Loucy (cell line): ENCODE measurements at regions not wholly inside any gene's neighbourhood (a gene's known extent, or its start where the extent isn't known, plus 50 kb on each side); places are given as distances from the start of the nearest gene placed in this dataset.
"Not testable (repeated sequence)": the region's sequence is repeated elsewhere in the genome, so short reads cannot be mapped to it uniquely, and the experiment has no call there.

Experiments
- H2AFZ ChIP-seq: fragments of 200-600 bp; sonication (generic); 2 replicates; pipeline ENCODE4 v1.6.0; 2016; ENCODE audit warnings: antibody characterized with exemption, mild to moderate bottlenecking, low read length, moderate library complexity
- H3F3A ChIP-seq: fragments of 200-600 bp; 2 replicates; pipeline ENCODE4 v1.6.0; 2016; ENCODE audit warnings: antibody characterized with exemption, low read depth, mild to moderate bottlenecking
- H3K27me3 ChIP-seq: fragments of 200-600 bp; sonication (generic); 2 replicates; pipeline ENCODE4 v1.6.1; 2014; ENCODE audit warnings: low read length, mild to moderate bottlenecking; ENCODE audit not compliant: insufficient read depth, poor library complexity, severe bottlenecking
- H3K36me3 ChIP-seq: fragments of 200-600 bp; sonication (generic); 2 replicates; pipeline ENCODE4 v1.6.1; 2016; ENCODE audit warnings: low read length; ENCODE audit not compliant: insufficient read depth
- H3K4me1 ChIP-seq: fragments of 200-600 bp; sonication (generic); 2 replicates; pipeline ENCODE4 v1.5.1; 2014; ENCODE audit warnings: low read length, mild to moderate bottlenecking; ENCODE audit not compliant: insufficient read depth, poor library complexity, severe bottlenecking
- H3K4me2 ChIP-seq: fragments of 200-600 bp; sonication (generic); 2 replicates; pipeline ENCODE4 v1.6.0; 2014; ENCODE audit warnings: antibody characterized with exemption, low read length, low read depth, mild to moderate bottlenecking; ENCODE audit not compliant: poor library complexity, severe bottlenecking
- H3K4me3 ChIP-seq: fragments of 200-600 bp; sonication (generic); 2 replicates; pipeline ENCODE4 v1.5.1; 2014; ENCODE audit warnings: low read length, mild to moderate bottlenecking, mixed read lengths; ENCODE audit not compliant: poor library complexity, severe bottlenecking
- H3K79me2 ChIP-seq: fragments of 200-600 bp; sonication (generic); 2 replicates; pipeline ENCODE4 v1.6.1; 2014; ENCODE audit warnings: low read length; ENCODE audit not compliant: insufficient read depth
- H3K9ac ChIP-seq: fragments of 200-600 bp; sonication (generic); 2 replicates; pipeline ENCODE4 v1.6.0; 2014; ENCODE audit warnings: mild to moderate bottlenecking, low read depth, low read length, moderate library complexity; ENCODE audit not compliant: poor library complexity, severe bottlenecking
- H3K9me2 ChIP-seq: fragments of 200-600 bp; sonication (generic); replicated peaks from 2 replicates; pipeline ENCODE4 v1.6.1; 2016; ENCODE audit warnings: low read depth, low read length, mixed read lengths
- H3K9me3 ChIP-seq: fragments of 200-600 bp; sonication (generic); 2 replicates; pipeline ENCODE4 v1.6.1; 2014; ENCODE audit warnings: mild to moderate bottlenecking, antibody characterized with exemption, low read length, low read depth; ENCODE audit not compliant: insufficient read depth
- H4K20me1 ChIP-seq: fragments of 200-600 bp; sonication (generic); 2 replicates; pipeline ENCODE4 v1.6.0; 2014; ENCODE audit warnings: antibody characterized with exemption, low read length, mild to moderate bottlenecking; ENCODE audit not compliant: insufficient read depth, poor library complexity, severe bottlenecking
- CTCF ChIP-seq: fragments of 200-600 bp; sonication (generic); conservative IDR thresholded peaks from 2 replicates; pipeline ENCODE4 v1.5.1; 2014; ENCODE audit warnings: mild to moderate bottlenecking, antibody characterized with exemption, low read length
- EZH2phosphoT487 ChIP-seq: fragments of 200-600 bp; IDR thresholded peaks from 2 replicates; pipeline ENCODE4 v1.6.1; 2018; ENCODE audit warnings: antibody characterized with exemption, mild to moderate bottlenecking, moderate library complexity, borderline replicate concordance

- Histone ChIP-seq H3K4me1 (no peaks in the 10 kb centered on the region), H3K9me2 (no peaks in the 10 kb centered on the region), H3F3A (no peaks in the 10 kb centered on the region), H3K36me3 (no peaks in the 10 kb centered on the region), H3K9me3 (no peaks in the 10 kb centered on the region), H3K9ac (no peak overlapping the region), H2AFZ (no peak overlapping the region), H3K4me3 (no peak overlapping the region), H3K27me3 (peaks cover 9% of the 10 kb centered on the region), H3K79me2 (no peaks in the 10 kb centered on the region), H4K20me1 (no peaks in the 10 kb centered on the region), H3K4me2 (no peak overlapping the region)
- TF ChIP-seq CTCF = no peak
- TF ChIP-seq EZH2phosphoT487 = no peak
Measured at GRCh38 chr10:45106236-45106856, 105.6 kb downstream of the ZNF22 start.

GRCh38 chr10:45111509-45111908 lies 110.8 kb downstream of the ZNF22 start:
- no peaks in the 10 kb centered on the region for H3F3A ChIP-seq
- H3K9ac ChIP-seq = no peak overlapping the region
- no peak overlapping the region for H3K4me3 ChIP-seq
- TF ChIP-seq EZH2phosphoT487 (no peak), CTCF (no peak)
- no peak overlapping the region for H3K4me2 ChIP-seq
- H3K36me3 ChIP-seq = no peaks in the 10 kb centered on the region
- H3K9me3 ChIP-seq = no peaks in the 10 kb centered on the region
- no peaks in the 10 kb centered on the region for H3K79me2 ChIP-seq
- H4K20me1 ChIP-seq = no peaks in the 10 kb centered on the region
- peaks cover 1% of the 10 kb centered on the region for H3K27me3 ChIP-seq
- H3K4me1 ChIP-seq = no peaks in the 10 kb centered on the region
- no peak overlapping the region for H2AFZ ChIP-seq
- no peaks in the 10 kb centered on the region for H3K9me2 ChIP-seq

- H3K79me2 ChIP-seq, H2AFZ ChIP-seq, H3K9ac ChIP-seq, H3F3A ChIP-seq, H3K36me3 ChIP-seq, H3K4me2 ChIP-seq, H3K4me1 ChIP-seq, H3K27me3 ChIP-seq, H4K20me1 ChIP-seq, H3K4me3 ChIP-seq, H3K9me3 ChIP-seq, H3K9me2 ChIP-seq: not testable (repeated sequence)
Measured at GRCh38 chr10:45117940-45118339, 117.2 kb downstream of the ZNF22 start.

GRCh38 chr10:45118929-45119328 lies 118.2 kb downstream of the ZNF22 start:
- Histone ChIP-seq H3F3A (no peaks in the 10 kb centered on the region), H3K9ac (no peak overlapping the region), H2AFZ (no peak overlapping the region), H3K4me1 (no peaks in the 10 kb centered on the region), H4K20me1 (no peaks in the 10 kb centered on the region), H3K9me2 (no peaks in the 10 kb centered on the region), H3K36me3 (no peaks in the 10 kb centered on the region), H3K27me3 (no peaks in the 10 kb centered on the region), H3K4me2 (no peak overlapping the region), H3K9me3 (no peaks in the 10 kb centered on the region), H3K79me2 (no peaks in the 10 kb centered on the region), H3K4me3 (no peak overlapping the region)
- TF ChIP-seq CTCF = no peak
- no peak for TF ChIP-seq EZH2phosphoT487

GRCh38 chr10:45122180-45122860 lies 121.6 kb downstream of the ZNF22 start:
- not testable (repeated sequence) for H3K4me3 ChIP-seq, H3K9ac ChIP-seq, H3K9me3 ChIP-seq, H4K20me1 ChIP-seq, H3K36me3 ChIP-seq, H3F3A ChIP-seq, H2AFZ ChIP-seq, H3K27me3 ChIP-seq, H3K4me2 ChIP-seq, H3K4me1 ChIP-seq, H3K9me2 ChIP-seq, H3K79me2 ChIP-seq
